ENCODE measurements at regions not wholly inside any gene's neighbourhood (a gene's known extent, or its start where the extent isn't known, plus 50 kb on each side); places are given as distances from the start of the nearest gene placed in this dataset.

DNA sequence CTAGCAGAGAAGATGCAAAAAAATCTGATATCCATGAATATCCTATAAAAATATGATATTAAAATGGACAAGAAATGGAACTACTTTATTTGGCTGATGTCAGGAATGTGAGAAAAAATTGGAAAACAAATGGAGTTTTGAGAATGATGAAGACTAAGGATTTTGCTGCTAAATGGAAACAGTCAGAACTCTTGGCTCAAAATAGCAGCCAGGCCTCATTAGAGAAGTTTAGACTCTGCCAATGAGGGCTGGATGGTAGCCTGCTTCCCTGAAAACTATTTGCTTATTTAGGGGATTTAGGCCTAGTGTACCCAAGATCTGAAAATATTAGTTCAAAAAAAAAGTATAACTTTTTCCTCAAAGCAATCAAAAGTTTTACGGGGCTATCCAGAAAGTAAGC, 458.5 kb downstream of the TFEC start:
- H3K4me1 ChIP-seq (ENCODE audit: control insufficient read depth, extremely low read depth, insufficient read depth, low read length) = no peaks in the 10 kb centered on the region
- dilution Hi-C loops (cut with MboI; ENCODE audit: extremely low pct_ligation_motif_present, low sequenced_read_pairs) = no loop called here

More for the DNA sequence above, 458.5 kb downstream of the TFEC start:
- Histone ChIP-seq H3K36me3 (ENCODE audit: control insufficient read depth in 2 of 2, extremely low read depth in 1 of 2, insufficient read depth in 2 of 2, low read length in 2 of 2) (no peaks in the 10 kb centered on the region), H4K20me1 (replicated peaks; ENCODE audit: control insufficient read depth, extremely low read depth, insufficient read depth, low read length) (no peaks in the 10 kb centered on the region), H3K4me2 (ENCODE audit: insufficient read depth, low read length) (no peak overlapping the region), H3K9me1 (replicated peaks; ENCODE audit: control insufficient read depth, extremely low read depth, insufficient read depth, low read length) (no peaks in the 10 kb centered on the region), H3K79me2 (ENCODE audit: control insufficient read depth, insufficient read depth, low read length) (no peaks in the 10 kb centered on the region), H3K9ac (replicated peaks; ENCODE audit: extremely low read depth, insufficient read depth, low read length) (no peak overlapping the region), H2AFZ (ENCODE audit: low read depth, low read length) (no peak overlapping the region), H3K27me3 (ENCODE audit: control insufficient read depth in 2 of 2, insufficient read depth in 2 of 2, low read length in 2 of 2) (no peaks in the 10 kb centered on the region), H3K9me3 (replicated peaks; ENCODE audit: control insufficient read depth, insufficient read depth, low read length) (no peaks in the 10 kb centered on the region), H3K27ac (ENCODE audit: insufficient read depth, low read depth, low read length) (no peak overlapping the region), H3K4me3 (replicated peaks in 1 of 3; ENCODE audit: insufficient read depth in 1 of 3, low read depth in 1 of 3, low read length in 3 of 3) (no peak overlapping the region)
- BruUV-seq (replicated peaks) = no TSS peak
- intact Hi-C loops (cut with micrococcal nuclease) = no loop called here
- ChIA-PET CTCF (interaction anchor here (1.3 kb wide), 1 partner anchor 9 kb away, joined by 4 read pairs; no protein-coding TSS in a partner anchor), POLR2A (interaction anchor here (0.6 kb wide), 1 partner anchor 699 kb away, joined by 4 read pairs; no protein-coding TSS in a partner anchor)
- FAIRE-seq (no peak), DNase-seq (ENCODE audit: low read depth, low spot score) (no peak)
- TF ChIP-seq, protein P1, sequence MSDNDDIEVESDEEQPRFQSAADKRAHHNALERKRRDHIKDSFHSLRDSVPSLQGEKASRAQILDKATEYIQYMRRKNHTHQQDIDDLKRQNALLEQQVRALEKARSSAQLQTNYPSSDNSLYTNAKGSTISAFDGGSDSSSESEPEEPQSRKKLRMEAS (IDR thresholded peaks at IDR 0.05; ENCODE audit: insufficient read depth, insufficient read length) = no peak
- TF ChIP-seq FOS (IDR thresholded peaks at IDR 0.05; ENCODE audit: borderline replicate concordance, insufficient read depth, low read length) (no peak), EZH2 (IDR thresholded peaks at IDR 0.05; ENCODE audit: borderline replicate concordance, low read depth, low read length, severe bottlenecking) (no peak), MYC (IDR thresholded peaks at IDR 0.05; ENCODE audit: low read depth, low read length) (no peak), POLR2AphosphoS5 (IDR thresholded peaks at IDR 0.05; ENCODE audit: insufficient read depth, low read depth, low read length) (no peak), POLR2A (IDR thresholded peaks at IDR 0.05; ENCODE audit: low read depth, low read length) (no peak), GATA2 (IDR thresholded peaks at IDR 0.05; ENCODE audit: insufficient read depth, insufficient read length, low read depth, low read length) (no peak), JUN (IDR thresholded peaks at IDR 0.05; ENCODE audit: borderline replicate concordance, insufficient read depth, insufficient read length, low read depth) (no peak)
- TF ChIP-seq, protein P2, sequence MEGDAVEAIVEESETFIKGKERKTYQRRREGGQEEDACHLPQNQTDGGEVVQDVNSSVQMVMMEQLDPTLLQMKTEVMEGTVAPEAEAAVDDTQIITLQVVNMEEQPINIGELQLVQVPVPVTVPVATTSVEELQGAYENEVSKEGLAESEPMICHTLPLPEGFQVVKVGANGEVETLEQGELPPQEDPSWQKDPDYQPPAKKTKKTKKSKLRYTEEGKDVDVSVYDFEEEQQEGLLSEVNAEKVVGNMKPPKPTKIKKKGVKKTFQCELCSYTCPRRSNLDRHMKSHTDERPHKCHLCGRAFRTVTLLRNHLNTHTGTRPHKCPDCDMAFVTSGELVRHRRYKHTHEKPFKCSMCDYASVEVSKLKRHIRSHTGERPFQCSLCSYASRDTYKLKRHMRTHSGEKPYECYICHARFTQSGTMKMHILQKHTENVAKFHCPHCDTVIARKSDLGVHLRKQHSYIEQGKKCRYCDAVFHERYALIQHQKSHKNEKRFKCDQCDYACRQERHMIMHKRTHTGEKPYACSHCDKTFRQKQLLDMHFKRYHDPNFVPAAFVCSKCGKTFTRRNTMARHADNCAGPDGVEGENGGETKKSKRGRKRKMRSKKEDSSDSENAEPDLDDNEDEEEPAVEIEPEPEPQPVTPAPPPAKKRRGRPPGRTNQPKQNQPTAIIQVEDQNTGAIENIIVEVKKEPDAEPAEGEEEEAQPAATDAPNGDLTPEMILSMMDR (IDR thresholded peaks at IDR 0.05; ENCODE audit: extremely low read depth in 1 of 2, insufficient read depth in 1 of 2, low read depth in 1 of 2, low read length in 2 of 2) = no peak

Data from endothelial cell of umbilical vein (primary cell).